CD4-positive, alpha-beta T cell treated with Interleukin-10 for 1 hour (primary cell): ENCODE measurements at regions not wholly inside any gene's neighbourhood (a gene's known extent, or its start where the extent isn't known, plus 50 kb on each side); places are given as distances from the start of the nearest gene placed in this dataset.
"Not testable (repeated sequence)": the region's sequence is repeated elsewhere in the genome, so short reads cannot be mapped to it uniquely, and the experiment has no call there.

Experiments used
- DNase-seq: peaks from one replicate; pipeline ENCODE4 v3.0.0-alpha.2; 2020

DNA sequence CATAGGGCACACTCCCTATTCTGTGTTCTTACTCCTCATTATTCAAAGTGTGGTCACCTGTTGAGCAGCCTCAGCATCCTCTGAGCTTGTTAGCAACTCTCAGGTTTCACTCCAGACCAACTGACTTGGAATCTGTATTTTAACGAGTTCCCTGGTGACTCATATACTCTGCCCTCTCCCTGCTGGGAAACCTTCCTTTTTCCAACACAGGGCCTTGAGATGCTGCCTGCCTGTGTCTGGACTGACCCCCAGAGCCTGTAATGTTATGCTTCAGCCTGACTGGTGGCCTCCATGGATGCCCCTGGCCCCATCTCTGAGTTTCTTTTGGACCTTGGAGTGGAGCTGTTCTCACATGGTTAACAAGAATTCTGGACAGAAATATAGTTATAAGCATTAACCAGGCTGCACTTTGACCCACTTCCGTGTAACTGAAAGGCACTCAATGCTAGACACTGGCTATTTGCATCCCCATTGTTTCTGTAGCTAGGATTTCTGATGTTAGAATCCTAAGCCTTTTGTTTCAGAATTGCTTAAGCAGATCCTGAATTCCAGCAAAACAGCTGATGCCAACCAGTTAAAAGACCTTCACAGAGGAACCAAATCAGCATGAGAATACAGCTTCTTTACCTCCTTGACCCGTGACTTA is 262.6 kb downstream of the STIM2 start:
- DNase-seq: no peak

GRCh38 chr4:27123769-27124124 is 263.1 kb downstream of the STIM2 start:
- DNase-seq: no peak

- not testable (repeated sequence) for DNase-seq
Observed at GRCh38 chr4:27126895-27127294, 266.3 kb downstream of the STIM2 start.

DNA sequence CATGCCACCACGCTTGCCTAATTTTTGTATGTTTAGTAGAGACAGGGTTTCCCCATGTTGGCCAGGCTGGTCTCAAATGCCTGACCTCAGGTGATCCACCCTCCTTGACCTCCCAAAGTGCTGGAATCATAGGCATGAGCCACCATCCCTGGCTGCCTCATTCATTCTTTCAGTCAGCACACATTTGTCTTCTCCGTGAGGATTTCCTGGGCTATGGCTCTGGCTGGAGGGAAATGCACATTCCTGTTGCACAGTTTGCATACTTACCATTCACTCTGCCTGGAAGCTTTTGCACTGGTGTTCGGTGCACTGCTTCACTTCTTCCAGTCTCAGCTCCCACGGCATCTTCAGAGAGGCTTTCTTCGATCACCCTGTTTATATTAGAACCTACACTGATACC is 267.8 kb downstream of the STIM2 start:
- DNase-seq: no peak

DNA sequence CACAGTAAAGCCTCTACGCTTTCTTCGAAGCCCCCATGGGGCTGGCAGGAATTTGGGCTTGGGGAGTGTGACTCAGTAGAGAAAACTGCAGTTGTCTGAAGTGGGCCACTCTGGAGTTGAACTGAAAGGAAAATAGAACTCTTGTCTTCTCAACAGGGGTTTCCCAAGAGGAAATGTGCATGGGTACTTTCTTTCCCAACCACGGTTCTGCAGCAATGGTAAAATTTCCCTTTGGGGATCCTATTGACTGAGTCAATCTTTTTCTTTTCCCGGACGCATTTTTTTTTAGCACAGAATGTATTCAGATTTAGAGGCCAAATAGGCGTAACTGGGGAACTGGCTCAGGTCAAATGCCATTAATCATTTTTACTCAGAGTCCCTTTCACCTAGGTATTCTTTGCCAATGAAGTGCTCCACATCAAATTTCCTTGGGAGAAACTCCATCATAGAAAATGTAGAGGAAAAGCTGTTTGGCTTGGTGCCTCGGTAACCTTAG is 269.3 kb downstream of the STIM2 start:
- no peak for DNase-seq

DNA sequence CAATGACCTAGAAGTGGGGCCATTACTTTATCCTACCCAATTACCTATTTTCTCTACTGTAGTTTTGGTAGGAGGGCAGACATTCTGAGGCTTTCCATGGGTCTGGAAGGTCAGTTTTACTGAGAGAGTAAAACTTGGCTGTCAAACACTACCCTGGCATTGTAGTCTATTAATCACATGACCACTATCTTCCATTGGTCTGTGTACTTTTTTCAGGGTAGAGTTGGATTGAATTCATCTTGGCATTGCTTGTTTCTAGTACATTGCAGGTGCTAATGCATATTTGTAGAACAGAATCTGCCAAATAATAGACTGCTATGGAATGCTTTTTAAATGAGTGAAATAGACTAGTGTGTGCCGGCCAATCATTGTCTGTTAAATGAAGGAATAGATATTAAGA is 271.9 kb downstream of the STIM2 start:
- no peak for DNase-seq

GRCh38 chr4:27140486-27140885 is 279.8 kb downstream of the STIM2 start:
- no peak for DNase-seq

GRCh38 chr4:27141530-27141929 is 280.9 kb downstream of the STIM2 start:
- no peak for DNase-seq

- DNase-seq: no peak
Observed at GRCh38 chr4:27142841-27143240, 282.2 kb downstream of the STIM2 start.

DNA sequence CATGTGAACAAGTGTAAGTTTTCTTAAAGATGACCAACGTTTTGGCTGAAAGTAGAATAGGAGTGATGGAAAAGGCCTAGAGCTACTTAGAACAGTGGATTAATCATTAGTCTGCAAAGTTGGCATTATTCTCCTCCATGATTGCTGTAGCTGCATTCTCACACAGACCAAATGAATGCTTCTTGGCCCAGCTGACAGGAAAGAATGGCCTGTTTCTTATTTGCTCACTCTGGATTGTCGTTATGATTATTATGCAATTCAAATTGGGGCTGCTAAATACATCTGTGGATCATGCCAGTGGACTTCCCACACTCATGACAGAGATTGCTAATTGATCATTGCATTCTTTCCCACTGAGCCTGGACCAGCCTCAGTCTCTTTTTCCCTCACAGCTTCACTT is 285.0 kb downstream of the STIM2 start:
- DNase-seq: no peak

- DNase-seq: no peak
Observed at GRCh38 chr4:27148211-27148895, 287.7 kb downstream of the STIM2 start.

- no peak for DNase-seq
Observed at GRCh38 chr4:27149541-27150212, 289.0 kb downstream of the STIM2 start.

DNA sequence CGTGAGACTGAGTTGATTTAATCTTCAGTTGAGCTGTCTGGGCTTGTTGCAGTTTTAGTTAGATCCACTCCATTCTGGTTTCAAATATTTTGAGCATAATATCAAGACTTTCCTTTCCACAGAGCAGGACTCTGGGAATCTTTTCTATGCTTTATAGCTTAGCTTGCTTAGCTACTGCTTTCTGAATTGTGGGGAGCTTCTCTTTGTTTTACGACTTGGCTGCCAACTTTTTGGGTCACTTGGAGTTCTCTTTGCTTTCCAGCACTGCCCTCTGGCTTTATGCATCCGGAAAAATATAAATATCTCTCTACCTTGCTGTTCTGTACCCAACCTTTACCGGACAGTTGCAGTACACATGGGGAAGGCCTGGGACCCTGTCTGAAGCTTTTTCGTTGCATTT is 292.1 kb downstream of the STIM2 start:
- DNase-seq: no peak

GRCh38 chr4:27154706-27155105 is 294.1 kb downstream of the STIM2 start:
- DNase-seq: no peak

DNA sequence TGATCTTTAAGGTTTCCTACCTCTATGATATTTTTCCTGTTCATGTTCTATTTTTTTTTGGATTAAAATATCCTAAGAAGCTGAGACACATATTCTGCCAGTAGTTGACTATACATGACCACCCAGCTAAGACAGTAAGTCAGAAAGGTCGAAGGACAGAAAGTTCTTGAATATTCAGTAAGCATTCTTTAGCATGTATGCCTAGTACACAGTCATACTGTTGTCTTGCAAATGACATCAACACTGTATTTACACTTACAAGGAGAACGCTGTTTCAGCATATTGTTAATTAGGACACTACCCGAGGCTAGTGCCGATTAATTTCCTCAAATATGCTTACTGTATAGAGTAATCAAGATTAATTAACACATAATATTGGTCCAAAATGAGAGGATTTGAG is 300.6 kb downstream of the STIM2 start:
- DNase-seq: no peak

GRCh38 chr4:27168783-27169182 is 308.1 kb downstream of the STIM2 start:
- DNase-seq: no peak

GRCh38 chr4:27173280-27173679 is 312.6 kb downstream of the STIM2 start:
- no peak for DNase-seq

GRCh38 chr4:27176400-27176799 is 315.8 kb downstream of the STIM2 start:
- DNase-seq: no peak

DNA sequence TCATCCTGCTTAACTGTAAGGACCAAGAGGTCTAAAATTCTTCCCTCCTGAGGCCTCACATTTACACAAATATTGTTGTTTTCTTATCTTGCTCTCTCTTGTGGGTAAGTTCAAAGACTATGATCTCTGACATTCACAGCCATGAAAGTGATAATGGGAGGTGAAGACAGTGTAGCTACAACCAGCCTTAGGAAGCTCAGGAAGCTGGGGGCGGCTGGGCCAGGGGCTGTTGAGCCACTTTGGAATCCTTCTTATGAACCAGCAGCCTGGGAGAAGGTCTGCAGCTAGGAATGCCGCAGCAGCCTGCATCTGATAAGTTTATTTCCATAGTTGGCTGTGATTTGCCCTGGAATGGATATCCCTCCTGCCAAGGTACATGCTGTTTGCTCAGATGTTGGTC is 316.2 kb downstream of the STIM2 start:
- DNase-seq: no peak

GRCh38 chr4:27178061-27178460 is 317.4 kb downstream of the STIM2 start:
- no peak for DNase-seq

DNA sequence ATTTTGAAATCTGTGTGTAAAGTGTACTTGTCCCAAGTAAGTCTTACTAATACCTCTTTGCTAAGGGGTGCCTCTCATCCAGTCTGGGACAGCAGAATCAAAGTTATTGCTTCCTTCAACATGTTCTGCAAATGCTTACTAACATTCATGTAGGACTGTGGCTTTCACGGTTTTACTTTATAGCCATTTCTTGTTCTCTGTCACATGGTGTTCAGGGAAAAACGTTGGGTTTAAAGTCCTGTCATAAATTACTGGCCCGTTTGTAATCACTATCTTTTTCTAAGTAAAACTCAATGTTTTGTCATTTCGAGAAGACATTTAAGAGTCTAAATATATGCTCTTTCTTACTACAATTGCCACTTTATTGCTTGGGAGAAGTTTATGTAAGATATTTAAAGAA is 321.1 kb downstream of the STIM2 start:
- DNase-seq: no peak

DNA sequence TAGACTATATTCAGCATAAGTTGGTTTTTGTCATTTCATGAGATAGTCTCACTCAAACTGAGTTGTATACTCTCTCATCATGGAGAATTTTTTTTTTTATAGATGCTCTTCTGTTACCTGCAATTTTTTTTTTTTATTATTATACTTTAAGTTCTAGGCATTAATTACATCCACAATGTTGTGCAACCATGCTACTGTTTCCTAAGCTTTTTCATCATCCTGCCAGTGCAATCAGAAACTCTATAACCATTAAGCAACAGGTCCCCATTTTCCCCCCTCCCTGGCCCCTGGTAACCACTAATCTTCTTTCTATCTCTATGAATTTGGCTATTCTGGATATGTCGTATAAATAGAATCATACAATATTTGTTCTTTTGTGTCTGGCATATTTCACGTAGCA is 321.6 kb downstream of the STIM2 start:
- no peak for DNase-seq

- DNase-seq: no peak
Observed at GRCh38 chr4:27184508-27185155, 324.0 kb downstream of the STIM2 start.

DNA sequence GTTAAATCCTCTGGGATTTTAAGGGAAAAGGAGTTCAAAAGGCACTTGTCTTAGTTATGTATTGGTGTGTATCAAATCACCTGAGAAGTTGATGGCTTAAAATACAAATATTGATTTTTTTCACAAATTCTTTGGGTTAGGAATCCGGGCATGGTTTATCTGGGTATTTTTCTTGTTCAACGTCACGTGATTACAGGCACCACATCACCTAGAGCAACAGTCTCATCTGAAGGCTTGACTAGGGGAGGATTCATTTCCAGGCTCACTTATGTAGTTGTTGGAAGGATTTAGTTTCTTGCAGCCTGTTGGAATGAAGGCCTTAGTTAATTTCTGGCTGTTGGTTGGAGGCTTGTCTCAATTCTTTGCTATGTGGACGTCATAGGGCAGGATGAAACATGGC is 326.1 kb downstream of the STIM2 start:
- no peak for DNase-seq
